ENCODE measurements at regions not wholly inside any gene's neighbourhood (a gene's known extent, or its start where the extent isn't known, plus 50 kb on each side); places are given as distances from the start of the nearest gene placed in this dataset.

DNA sequence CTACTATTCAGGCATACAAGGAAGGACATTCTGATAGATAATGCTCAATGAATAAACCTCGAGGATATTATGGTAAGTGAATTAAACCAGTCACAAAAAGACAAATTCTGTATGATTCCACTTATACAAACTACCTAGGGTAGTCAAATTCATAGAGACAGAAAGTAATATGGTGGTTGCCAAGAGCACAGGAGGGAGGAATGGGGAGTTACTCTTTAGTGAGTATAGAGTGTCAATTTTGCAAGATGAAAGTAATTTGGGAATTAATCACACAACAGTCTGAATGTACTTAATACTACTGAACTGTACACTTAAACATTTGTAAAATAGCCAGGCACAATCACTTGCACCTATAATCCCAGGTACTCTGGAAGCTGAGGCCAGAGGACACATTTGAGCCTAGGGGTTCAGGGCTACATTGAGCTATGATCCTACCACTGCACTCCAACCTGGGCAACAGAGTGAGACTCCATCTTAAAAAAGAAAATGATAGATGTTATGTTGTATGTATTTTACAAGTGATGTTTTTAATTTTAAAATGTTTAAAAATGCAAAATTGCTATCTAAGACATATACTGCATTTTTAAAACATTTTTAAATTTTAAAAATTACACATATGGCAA, 91.0 kb downstream of the NPAP1 start:
- TF ChIP-seq, protein P1, sequence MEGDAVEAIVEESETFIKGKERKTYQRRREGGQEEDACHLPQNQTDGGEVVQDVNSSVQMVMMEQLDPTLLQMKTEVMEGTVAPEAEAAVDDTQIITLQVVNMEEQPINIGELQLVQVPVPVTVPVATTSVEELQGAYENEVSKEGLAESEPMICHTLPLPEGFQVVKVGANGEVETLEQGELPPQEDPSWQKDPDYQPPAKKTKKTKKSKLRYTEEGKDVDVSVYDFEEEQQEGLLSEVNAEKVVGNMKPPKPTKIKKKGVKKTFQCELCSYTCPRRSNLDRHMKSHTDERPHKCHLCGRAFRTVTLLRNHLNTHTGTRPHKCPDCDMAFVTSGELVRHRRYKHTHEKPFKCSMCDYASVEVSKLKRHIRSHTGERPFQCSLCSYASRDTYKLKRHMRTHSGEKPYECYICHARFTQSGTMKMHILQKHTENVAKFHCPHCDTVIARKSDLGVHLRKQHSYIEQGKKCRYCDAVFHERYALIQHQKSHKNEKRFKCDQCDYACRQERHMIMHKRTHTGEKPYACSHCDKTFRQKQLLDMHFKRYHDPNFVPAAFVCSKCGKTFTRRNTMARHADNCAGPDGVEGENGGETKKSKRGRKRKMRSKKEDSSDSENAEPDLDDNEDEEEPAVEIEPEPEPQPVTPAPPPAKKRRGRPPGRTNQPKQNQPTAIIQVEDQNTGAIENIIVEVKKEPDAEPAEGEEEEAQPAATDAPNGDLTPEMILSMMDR (optimal IDR thresholded peaks at IDR 0.05 in 1 of 3, IDR thresholded peaks at IDR 0.05 in 1 of 3, conservative IDR thresholded peaks at IDR 0.05 in 1 of 3; ENCODE audit: extremely low read depth in 1 of 3, insufficient read depth in 2 of 3, low read length in 3 of 3) = no peak
- no peak for TF ChIP-seq EZH2 (IDR thresholded peaks at IDR 0.05; ENCODE audit: low read length)
